ENCODE measurements at regions not wholly inside any gene's neighbourhood (a gene's known extent, or its start where the extent isn't known, plus 50 kb on each side); places are given as distances from the start of the nearest gene placed in this dataset.

DNA sequence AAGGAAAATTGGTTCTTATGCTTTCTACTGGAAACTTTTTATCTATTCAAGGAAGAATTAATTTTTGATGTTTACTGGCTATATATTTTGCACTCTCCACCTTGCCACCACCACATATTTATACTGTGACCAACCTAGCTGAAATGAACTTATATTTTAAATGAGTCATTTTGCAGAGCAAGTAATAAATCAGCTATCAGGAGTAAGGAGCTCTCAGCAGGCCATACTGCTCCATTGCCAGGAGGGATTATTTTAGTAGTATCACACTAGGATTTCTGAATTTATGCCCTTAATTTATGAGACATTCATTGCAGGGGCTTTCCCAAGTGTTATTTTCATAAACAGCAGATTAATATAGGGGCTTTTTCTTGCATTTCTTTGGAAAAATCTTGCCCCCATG is 125.8 kb upstream of the CYP1B1 start:
- TF ChIP-seq, protein P1, sequence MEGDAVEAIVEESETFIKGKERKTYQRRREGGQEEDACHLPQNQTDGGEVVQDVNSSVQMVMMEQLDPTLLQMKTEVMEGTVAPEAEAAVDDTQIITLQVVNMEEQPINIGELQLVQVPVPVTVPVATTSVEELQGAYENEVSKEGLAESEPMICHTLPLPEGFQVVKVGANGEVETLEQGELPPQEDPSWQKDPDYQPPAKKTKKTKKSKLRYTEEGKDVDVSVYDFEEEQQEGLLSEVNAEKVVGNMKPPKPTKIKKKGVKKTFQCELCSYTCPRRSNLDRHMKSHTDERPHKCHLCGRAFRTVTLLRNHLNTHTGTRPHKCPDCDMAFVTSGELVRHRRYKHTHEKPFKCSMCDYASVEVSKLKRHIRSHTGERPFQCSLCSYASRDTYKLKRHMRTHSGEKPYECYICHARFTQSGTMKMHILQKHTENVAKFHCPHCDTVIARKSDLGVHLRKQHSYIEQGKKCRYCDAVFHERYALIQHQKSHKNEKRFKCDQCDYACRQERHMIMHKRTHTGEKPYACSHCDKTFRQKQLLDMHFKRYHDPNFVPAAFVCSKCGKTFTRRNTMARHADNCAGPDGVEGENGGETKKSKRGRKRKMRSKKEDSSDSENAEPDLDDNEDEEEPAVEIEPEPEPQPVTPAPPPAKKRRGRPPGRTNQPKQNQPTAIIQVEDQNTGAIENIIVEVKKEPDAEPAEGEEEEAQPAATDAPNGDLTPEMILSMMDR (IDR thresholded peaks at IDR 0.05), result no peak
- no peak for TF ChIP-seq POLR2A (IDR thresholded peaks at IDR 0.05)

Measured in Peyer's patch (tissue), 4 donors.